HCT116 (cell line): ENCODE measurements at regions not wholly inside any gene's neighbourhood (a gene's known extent, or its start where the extent isn't known, plus 50 kb on each side); places are given as distances from the start of the nearest gene placed in this dataset.

ENCODE experiments used
- ATAC-seq: fragments of 200-7000 bp; cut with Tn5 transposase; 2 replicates; pipeline ENCODE4 v1.9.1; 2020; ENCODE audit warnings: mild to moderate bottlenecking, moderate library complexity
- BruUV-seq: library from RNA; stranded (reverse); fragments of 400-500 nt; replicated peaks from 2 replicates; lab custom pipeline; 2021; lab: Mats Ljungman, UMichigan
- CTCF ChIA-PET: fragments of 300-600 bp; sonication (Branson Sonifier 250); formaldehyde crosslinking; loops from one replicate; lab custom pipeline; 2021; ENCODE audit warnings: antibody characterized with exemption; lab: Charles Lee
- POLR2A ChIA-PET: fragments of 300-600, 350-600 bp; sonication (Branson Sonifier 250); formaldehyde crosslinking; loops from one replicate; lab custom pipeline; 2021; ENCODE audit warnings: antibody characterized with exemption; lab: Charles Lee
- RAD21 ChIA-PET, 2 experiments: fragments of 300-600 bp; sonication (Branson Sonifier 250); formaldehyde crosslinking; loops; one replicate each; lab custom pipeline; 2023; ENCODE audit warnings: low total read pairs in 2 of 2; ENCODE audit not compliant: uncharacterized antibody in 2 of 2, unreplicated experiment in 2 of 2, low non-redundant PET in 1 of 2; lab: Charles Lee
- DNase-seq: peaks from one replicate; pipeline ENCODE4 v3.0.0-alpha.2; 2010; ENCODE audit warnings: low read depth, low spot score
- H2AFZ ChIP-seq: fragments of 200-600 bp; shearing (Covaris generic), sonication (generic); 2 replicates; pipeline ENCODE4 v1.6.1; 2017; ENCODE audit warnings: low read depth, mixed run types, mixed read lengths, antibody characterized with exemption, low read length; ENCODE audit not compliant: poor library complexity, severe bottlenecking
- H3K27ac ChIP-seq: 2 replicates; pipeline ENCODE4 v1.5.1; 2012; ENCODE audit warnings: low read depth, low read length
- H3K27me3 ChIP-seq: fragments of 200-600 bp; sonication (generic); 2 replicates; pipeline ENCODE4 v1.6.1; 2016; ENCODE audit warnings: mixed run types, low read length, mixed read lengths; ENCODE audit not compliant: insufficient read depth
- H3K36me3 ChIP-seq, 2 experiments: fragments of 200-500 bp in 1 of 2; fragments of 200-600 bp in 1 of 2; sonication (Bioruptor generic) in 1 of 2; sonication (generic) in 1 of 2; 2 replicates each; pipeline versions ENCODE4 v1.5.1 to v1.6.1; 2014 to 2016; ENCODE audit warnings: low read length in 2 of 2, inconsistent platforms in 1 of 2, mixed read lengths in 1 of 2, mixed run types in 1 of 2; ENCODE audit not compliant: insufficient read depth in 2 of 2, control insufficient read depth in 1 of 2
- H3K4me1 ChIP-seq, 2 experiments: fragments of 200-600 bp in 1 of 2; sonication (generic) in 1 of 2; 2 replicates each; pipeline versions ENCODE4 v1.5.1 to v1.6.1; 2012 to 2017; ENCODE audit warnings: low read length in 2 of 2, inconsistent platforms in 1 of 2, mild to moderate bottlenecking in 1 of 2, mixed read lengths in 1 of 2, mixed run types in 1 of 2, moderate library complexity in 1 of 2; ENCODE audit not compliant: insufficient read depth in 2 of 2, control insufficient read depth in 1 of 2
- H3K4me2 ChIP-seq: fragments of 200-600 bp; sonication (generic); 2 replicates; pipeline ENCODE4 v1.6.1; 2017; ENCODE audit warnings: mixed run types, low read length, mixed read lengths
- H3K4me3 ChIP-seq, 2 experiments: fragments of 200-600 bp in 1 of 2; sonication (generic) in 1 of 2; replicated peaks in 1 of 2; 2 replicates each; pipeline ENCODE4 v1.5.1; 2011 to 2016; ENCODE audit warnings: low read length in 2 of 2, control low read depth in 1 of 2, low read depth in 1 of 2, mild to moderate bottlenecking in 1 of 2, mixed read lengths in 1 of 2, mixed run types in 1 of 2
- H3K79me2 ChIP-seq: fragments of 200-600 bp; sonication (generic); 2 replicates; pipeline ENCODE4 v1.6.1; 2017; ENCODE audit warnings: mild to moderate bottlenecking, mixed run types, low read length, moderate library complexity, mixed read lengths; ENCODE audit not compliant: insufficient read depth
- H3K9ac ChIP-seq: fragments of 200-600 bp; sonication (generic); 2 replicates; pipeline ENCODE4 v1.6.1; 2016; ENCODE audit warnings: low read length, mixed read lengths
- H3K9me2 ChIP-seq: fragments of 200-600 bp; sonication (generic), shearing (Covaris generic); 2 replicates; pipeline ENCODE4 v1.6.1; 2017; ENCODE audit warnings: mixed run types, mild to moderate bottlenecking, moderate library complexity; ENCODE audit not compliant: insufficient read depth
- H3K9me3 ChIP-seq, 2 experiments: fragments of 200-500 bp in 1 of 2; fragments of 200-600 bp in 1 of 2; sonication (Bioruptor generic) in 1 of 2; sonication (generic) in 1 of 2; 2 replicates each; pipeline ENCODE4 v1.6.1; 2014 to 2017; ENCODE audit warnings: low read length in 2 of 2, mixed read lengths in 2 of 2, inconsistent platforms in 1 of 2, low read depth in 1 of 2, mild to moderate bottlenecking in 1 of 2, mixed run types in 1 of 2, moderate library complexity in 1 of 2; ENCODE audit not compliant: control insufficient read depth in 1 of 2, insufficient read depth in 1 of 2
- H4K20me1 ChIP-seq: fragments of 200-600 bp; sonication (generic), shearing (Covaris generic); 2 replicates; pipeline ENCODE4 v1.6.1; 2017; ENCODE audit warnings: mixed run types, mild to moderate bottlenecking, moderate library complexity; ENCODE audit not compliant: insufficient read depth
- ELF1 ChIP-seq: IDR thresholded peaks from 2 replicates; pipeline ENCODE4 v1.6.1; 2012; ENCODE audit warnings: low read depth, borderline replicate concordance
- EZH2 ChIP-seq: fragments of 200-600 bp; sonication (generic); IDR thresholded peaks from 2 replicates; pipeline ENCODE4 v1.6.1; 2017; ENCODE audit warnings: antibody characterized with exemption, mixed run types
- EZH2phosphoT487 ChIP-seq: fragments of 200-600 bp; IDR thresholded peaks from 2 replicates; pipeline ENCODE4 v1.6.1; 2018; ENCODE audit warnings: antibody characterized with exemption, borderline replicate concordance
- FOSL1 ChIP-seq: IDR thresholded peaks from 2 replicates; pipeline ENCODE4 v1.6.1; 2012; ENCODE audit warnings: low read depth
- JUND ChIP-seq: IDR thresholded peaks from 2 replicates; pipeline ENCODE4 v1.6.1; 2012
- POLR2AphosphoS5 ChIP-seq: IDR thresholded peaks from 2 replicates; pipeline ENCODE4 v1.6.1; 2011; ENCODE audit warnings: mild to moderate bottlenecking, low read depth, low read length, moderate library complexity
- RAD21 ChIP-seq: IDR thresholded peaks from 2 replicates; pipeline ENCODE4 v1.6.1; 2012; ENCODE audit warnings: low read depth, mild to moderate bottlenecking
- REST ChIP-seq: IDR thresholded peaks from 2 replicates; pipeline ENCODE4 v1.6.1; 2012; ENCODE audit warnings: low read depth
- SRF ChIP-seq: IDR thresholded peaks from 2 replicates; pipeline ENCODE4 v1.6.1; 2012; ENCODE audit warnings: low read depth
- YY1 ChIP-seq: IDR thresholded peaks from 2 replicates; pipeline ENCODE4 v1.6.1; 2011; ENCODE audit warnings: low read length, low read depth, moderate library complexity, mild to moderate bottlenecking; ENCODE audit not compliant: insufficient replicate concordance; ENCODE audit errors: extremely low read depth
- ZFX ChIP-seq: fragments of 450-650 bp; IDR thresholded peaks from 2 replicates; pipeline ENCODE4 v1.6.1; 2017
- ZNF274 ChIP-seq: fragments of 200-500 bp; sonication (Bioruptor generic); IDR thresholded peaks from 2 replicates; pipeline ENCODE4 v1.6.1; 2014; ENCODE audit warnings: mild to moderate bottlenecking, low read depth, low read length, inconsistent platforms
- intact Hi-C: fragments of 100-400 bp; cut with micrococcal nuclease; formaldehyde crosslinking; loops from 2 replicates; pipeline ENCODE4 v1.10.0; 2022
- TF ChIP-seq, protein P1 (sequence below): IDR thresholded peaks from 2 replicates; pipeline ENCODE4 v1.6.1; 2011; ENCODE audit warnings: mild to moderate bottlenecking, low read length, moderate library complexity; ENCODE audit not compliant: insufficient replicate concordance; ENCODE audit errors: extremely low read depth
- TF ChIP-seq, protein P2 (sequence below): IDR thresholded peaks from 2 replicates; pipeline ENCODE4 v1.6.1; 2012

- no peaks in the 10 kb centered on the region for H3K36me3 ChIP-seq
- intact Hi-C loops = no loop called here
- H3K9me2 ChIP-seq = no peaks in the 10 kb centered on the region
- H3K9me3 ChIP-seq = peaks cover 0 to 17% of the 10 kb centered on the region in 2 experiments; a peak in 2 of 4 replicates
- ChIA-PET POLR2A (no interaction called here), RAD21 (no interaction called here), CTCF (no interaction called here)
- no peak overlapping the region for H3K9ac ChIP-seq
- no peaks in the 10 kb centered on the region for H3K27me3 ChIP-seq
- no peak overlapping the region for H3K4me3 ChIP-seq
- no peak overlapping the region for H3K4me2 ChIP-seq
- no peaks in the 10 kb centered on the region for H4K20me1 ChIP-seq
- no peak for TF ChIP-seq EZH2
- no peak for TF ChIP-seq ZNF274
- no peak for TF ChIP-seq JUND
- TF ChIP-seq, protein P1, sequence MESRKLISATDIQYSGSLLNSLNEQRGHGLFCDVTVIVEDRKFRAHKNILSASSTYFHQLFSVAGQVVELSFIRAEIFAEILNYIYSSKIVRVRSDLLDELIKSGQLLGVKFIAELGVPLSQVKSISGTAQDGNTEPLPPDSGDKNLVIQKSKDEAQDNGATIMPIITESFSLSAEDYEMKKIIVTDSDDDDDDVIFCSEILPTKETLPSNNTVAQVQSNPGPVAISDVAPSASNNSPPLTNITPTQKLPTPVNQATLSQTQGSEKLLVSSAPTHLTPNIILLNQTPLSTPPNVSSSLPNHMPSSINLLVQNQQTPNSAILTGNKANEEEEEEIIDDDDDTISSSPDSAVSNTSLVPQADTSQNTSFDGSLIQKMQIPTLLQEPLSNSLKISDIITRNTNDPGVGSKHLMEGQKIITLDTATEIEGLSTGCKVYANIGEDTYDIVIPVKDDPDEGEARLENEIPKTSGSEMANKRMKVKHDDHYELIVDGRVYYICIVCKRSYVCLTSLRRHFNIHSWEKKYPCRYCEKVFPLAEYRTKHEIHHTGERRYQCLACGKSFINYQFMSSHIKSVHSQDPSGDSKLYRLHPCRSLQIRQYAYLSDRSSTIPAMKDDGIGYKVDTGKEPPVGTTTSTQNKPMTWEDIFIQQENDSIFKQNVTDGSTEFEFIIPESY = no peak
- TF ChIP-seq POLR2AphosphoS5 = no peak
- no peak for TF ChIP-seq EZH2phosphoT487
- TF ChIP-seq, protein P2, sequence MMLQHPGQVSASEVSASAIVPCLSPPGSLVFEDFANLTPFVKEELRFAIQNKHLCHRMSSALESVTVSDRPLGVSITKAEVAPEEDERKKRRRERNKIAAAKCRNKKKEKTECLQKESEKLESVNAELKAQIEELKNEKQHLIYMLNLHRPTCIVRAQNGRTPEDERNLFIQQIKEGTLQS = no peak
- DNase-seq (no peak), ATAC-seq (no peak)
- no peaks in the 10 kb centered on the region for H3K4me1 ChIP-seq
- no TSS peak for BruUV-seq
- H3K27ac ChIP-seq = no peak overlapping the region
- H2AFZ ChIP-seq = no peak overlapping the region
- no peaks in the 10 kb centered on the region for H3K79me2 ChIP-seq
Observed at GRCh38 chr3:55412545-55412944, 74.6 kb downstream of the WNT5A start.

- no peaks in the 10 kb centered on the region for H4K20me1 ChIP-seq
- no peaks in the 10 kb centered on the region for H3K27me3 ChIP-seq
Observed at GRCh38 chr3:55409806-55410205, 77.3 kb downstream of the WNT5A start.

More at GRCh38 chr3:55409806-55410205, 77.3 kb downstream of the WNT5A start:
- H3K4me1 ChIP-seq = no peaks in the 10 kb centered on the region
- TF ChIP-seq EZH2phosphoT487 (no peak), YY1 (no peak), FOSL1 (no peak), ZFX (no peak), JUND (no peak), REST (no peak), RAD21 (no peak), ELF1 (no peak), ZNF274 (no peak), SRF (no peak)
- TF ChIP-seq, protein P2 = no peak
- no peak for ATAC-seq
- no peak overlapping the region for H3K27ac ChIP-seq
- H3K9me3 ChIP-seq = peaks cover 0 to 19% of the 10 kb centered on the region in 2 experiments; a peak in 2 of 4 replicates
- ChIA-PET POLR2A (no interaction called here), RAD21 (no interaction called here), CTCF (no interaction called here)
- H3K79me2 ChIP-seq = no peaks in the 10 kb centered on the region
- intact Hi-C loops = no loop called here
- no peaks in the 10 kb centered on the region for H3K36me3 ChIP-seq
- no TSS peak for BruUV-seq
- H3K4me3 ChIP-seq = no peak overlapping the region
- H3K4me2 ChIP-seq = no peak overlapping the region
- DNase-seq = no peak
- H3K9ac ChIP-seq = no peak overlapping the region
- H2AFZ ChIP-seq = no peak overlapping the region
- H3K9me2 ChIP-seq = no peaks in the 10 kb centered on the region
